ENCODE measurements at regions not wholly inside any gene's neighbourhood (a gene's known extent, or its start where the extent isn't known, plus 50 kb on each side); places are given as distances from the start of the nearest gene placed in this dataset.

DNA sequence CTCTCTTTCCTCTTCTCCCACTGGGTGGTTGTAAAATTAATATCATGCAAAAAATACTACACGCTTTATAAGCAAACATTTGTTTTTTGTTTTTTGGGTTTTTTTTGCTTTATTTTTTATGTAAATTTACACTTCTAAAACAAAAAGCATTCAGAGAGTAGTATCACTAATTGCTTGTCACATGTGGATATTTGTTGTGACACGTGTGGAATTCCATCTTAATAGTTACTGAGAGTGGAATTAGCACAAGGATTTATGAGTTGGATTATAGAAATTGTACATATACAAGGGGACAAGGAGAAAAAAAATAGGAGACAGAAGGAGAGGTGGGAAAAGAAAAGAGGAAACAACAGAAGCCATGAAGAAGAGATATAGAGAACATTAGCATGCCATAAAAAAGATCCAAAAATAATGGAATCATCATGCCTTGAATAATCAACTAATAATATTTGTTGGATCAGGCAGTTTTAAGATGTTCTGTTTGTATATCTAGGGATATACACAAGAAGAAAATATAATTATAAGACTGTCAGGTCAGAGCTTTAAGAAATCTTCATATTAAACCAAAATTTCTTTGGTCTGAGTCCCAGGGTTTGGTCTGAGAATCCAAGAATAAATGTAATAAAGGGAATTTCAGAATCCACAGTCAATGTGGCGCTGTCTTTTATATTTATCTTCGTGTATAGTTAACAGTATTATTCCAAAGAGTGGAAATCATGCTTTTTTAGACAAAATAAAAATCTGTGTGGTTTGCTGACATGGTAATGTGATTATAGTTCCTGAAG, 98.5 kb upstream of the INTU start:
- DNase-seq: no peak

DNA sequence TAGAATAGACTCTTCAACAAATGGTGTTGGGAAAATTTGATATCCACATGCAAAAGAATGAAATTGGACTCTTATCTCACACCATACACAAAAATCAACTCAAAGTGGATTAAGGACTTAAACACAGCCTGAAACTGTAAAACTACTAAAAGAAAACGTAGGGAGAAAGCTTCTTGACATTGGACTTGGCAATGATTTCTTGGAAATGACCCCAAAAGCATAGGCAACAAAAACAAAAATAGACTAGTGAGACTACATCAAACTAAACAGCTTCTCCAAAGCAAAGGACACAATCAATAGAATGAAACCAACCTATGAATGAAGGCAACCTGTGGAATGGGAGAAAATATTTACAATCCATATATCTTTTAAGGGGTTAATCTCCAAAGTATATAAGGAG, 94.7 kb upstream of the INTU start:
- no peak for DNase-seq

DNA sequence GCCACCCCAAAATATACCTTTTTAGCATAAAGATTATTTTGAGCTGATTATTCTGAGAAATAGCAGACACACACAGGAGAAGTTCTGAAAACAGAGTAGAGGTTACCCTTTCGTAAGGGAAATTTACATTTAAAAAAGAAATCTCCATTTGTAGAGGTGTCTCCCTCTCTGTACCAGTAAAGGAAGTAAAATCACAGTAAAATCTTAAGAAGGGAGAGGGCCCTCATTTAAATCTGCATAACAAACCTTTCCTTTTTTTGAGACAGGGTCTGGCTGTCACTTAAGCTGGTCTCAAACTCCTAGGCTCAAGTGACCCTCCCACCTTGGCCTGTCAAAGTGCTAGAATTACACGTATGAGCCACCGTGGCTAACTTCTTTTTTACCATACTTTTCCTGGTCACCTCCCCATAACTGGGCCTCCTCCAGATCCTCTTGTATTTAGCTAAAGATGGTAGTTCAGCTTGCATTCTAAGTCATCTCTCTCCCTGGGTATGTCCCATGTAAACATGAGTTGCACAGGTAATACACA, 92.2 kb upstream of the INTU start:
- no peak for DNase-seq

DNA sequence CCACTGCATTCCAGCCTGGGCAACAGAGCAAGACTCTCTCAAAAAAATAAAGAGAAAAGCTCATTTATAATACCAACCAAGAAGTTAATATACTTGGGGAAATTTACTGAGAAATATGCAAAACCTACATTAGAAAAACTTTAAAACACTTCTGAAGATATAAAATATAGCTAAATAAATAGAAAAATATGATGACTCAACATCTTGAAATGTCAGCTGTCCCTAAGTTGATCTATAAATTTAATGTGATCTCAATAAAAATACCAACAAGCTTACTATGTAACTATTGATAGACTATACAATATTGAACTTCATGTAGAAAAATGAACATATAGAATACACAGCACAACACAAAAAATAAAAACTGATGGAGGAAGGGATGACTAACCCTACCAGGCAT, 87.5 kb upstream of the INTU start:
- DNase-seq: no peak

DNA sequence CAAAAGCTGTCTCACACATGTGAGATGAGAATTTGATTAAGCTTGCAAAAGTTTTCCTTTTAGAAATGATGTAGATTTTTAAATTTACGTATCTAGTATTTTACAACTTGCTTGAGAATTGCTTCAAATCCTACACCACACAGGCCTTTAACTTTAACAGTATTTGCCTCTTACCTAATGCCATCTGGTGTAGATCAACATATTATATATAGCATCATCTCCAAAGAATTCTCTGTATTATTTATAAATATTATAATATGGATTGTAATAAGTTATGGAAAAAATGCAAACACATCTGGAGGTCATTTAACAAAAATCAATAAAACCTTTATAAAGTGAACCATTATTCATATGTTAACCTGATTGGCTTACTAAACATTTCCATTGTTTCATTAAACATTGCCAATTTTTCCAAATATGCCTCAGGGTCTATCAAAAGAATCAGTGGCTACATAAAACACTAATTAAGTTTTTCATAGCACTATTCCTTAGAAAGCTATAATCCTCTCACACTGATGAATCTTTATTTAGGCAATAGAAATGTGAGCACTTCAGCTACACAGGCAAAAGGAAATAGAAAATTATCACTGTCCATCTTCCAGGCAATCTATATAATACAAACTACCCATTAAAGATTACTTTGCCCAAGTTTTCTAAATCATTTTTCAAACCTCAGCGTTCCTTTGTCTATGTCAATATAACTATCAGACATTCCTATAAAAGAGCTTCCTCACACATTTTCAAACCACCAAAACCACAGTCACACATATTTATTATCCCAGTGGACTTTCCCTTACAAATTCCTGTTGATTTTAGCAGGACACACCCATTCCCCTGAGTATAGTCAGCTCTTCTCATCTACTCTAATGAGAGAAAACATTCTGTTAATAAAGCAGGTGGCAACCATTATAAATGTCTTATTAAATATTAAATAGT, 83.5 kb upstream of the INTU start:
- DNase-seq: no peak

DNA sequence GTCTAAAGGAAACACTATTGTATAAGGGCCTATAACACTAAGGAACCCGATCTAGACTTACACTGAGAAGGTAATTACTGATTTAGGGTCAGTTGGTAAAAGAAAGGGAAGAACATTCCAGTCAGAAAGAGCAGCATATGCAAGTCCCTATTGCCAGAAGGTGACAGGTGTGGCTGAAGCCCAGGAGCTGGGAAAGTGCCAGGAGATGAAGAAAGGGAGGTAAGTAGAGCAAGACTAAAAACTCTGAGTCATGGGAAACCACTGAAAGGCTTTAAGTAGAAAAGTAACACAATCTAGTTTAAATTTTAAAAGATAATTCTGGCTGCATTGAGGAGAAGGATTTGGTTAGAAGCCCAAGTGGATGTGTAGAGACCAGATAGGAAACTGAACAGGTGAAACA, 77.7 kb upstream of the INTU start:
- no peak for DNase-seq

DNA sequence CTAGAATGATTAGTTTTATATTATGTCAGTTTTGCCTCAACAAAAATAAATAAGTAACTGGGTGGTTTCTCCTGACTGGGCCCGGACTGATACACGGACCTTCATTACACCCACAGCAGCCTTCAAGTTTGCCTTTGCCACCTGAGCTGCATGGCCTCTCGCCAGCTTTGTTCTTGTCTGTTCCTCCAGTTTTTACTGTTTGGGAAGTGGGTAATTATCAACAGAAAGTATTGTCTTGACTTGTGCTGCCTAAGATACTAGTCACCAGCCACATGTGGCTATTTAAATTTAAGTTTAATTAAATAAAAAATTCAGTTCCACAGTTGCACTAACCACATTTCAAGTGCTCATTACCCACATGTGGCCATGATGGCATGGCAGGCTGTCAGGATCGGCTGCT, 74.7 kb upstream of the INTU start:
- no peak for DNase-seq

DNA sequence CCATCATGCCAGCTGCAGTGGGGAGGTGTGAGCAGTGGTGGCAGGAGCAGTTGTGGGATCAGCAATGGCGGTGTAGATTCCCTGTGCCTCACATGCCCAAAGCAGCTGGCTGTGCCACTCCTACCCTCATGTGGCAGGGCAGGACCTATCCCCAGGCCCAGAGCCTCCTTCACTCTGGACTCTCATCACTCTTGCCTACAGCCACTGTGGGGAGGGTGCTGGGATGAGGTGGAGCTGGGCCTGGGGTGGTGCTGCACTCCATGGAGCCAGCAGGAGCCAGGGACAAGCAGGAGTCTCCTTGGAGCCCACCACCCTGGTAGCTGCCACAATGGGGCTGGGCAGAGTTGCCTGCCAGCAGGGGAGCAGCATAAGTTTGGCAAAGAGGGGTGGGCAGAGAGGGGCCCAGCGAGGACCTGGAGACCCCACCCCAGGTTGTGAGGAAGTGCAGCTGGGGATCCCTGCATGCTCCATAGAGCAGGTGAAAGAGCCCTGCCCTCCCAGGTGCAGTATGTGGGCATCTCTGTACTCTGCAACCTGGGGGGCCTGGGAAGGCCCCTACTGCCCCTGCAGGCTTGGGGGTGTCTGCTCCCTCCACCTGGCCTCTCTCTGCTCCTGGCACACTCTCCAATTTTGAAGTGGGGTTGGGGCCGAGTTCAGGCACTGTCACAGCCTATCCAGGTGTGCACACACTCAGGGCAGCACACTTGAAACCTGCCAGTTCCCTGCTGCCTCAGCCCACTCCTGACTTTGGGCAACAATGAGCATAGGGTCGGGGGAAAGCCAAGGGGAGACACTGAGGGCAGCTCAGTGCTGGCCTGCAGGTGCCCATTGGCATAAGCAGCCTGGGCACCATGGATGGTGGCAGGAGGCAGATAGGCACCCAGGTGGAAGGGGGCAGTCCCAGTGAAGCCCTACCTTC, 74.0 kb upstream of the INTU start:
- DNase-seq: no peak

DNA sequence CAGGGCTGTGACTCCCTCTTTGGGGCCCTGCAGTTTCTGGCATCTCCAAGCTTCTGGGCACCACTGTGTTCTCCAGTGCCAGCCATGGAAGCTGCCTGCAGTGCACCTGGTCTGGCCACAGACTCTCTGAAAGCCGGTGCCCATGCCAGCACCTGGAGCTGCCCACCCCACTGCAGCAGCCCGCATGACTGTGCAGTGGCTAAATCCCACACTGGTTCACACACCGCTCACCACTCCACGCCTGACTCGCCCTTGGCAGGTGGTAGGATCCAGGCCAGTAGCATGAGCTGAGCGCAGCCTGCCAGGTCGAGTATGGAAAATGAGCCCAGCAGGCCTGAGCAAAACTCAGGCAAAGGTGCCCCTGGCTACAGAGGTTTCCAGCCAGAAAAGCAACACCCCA, 72.8 kb upstream of the INTU start:
- DNase-seq: no peak

DNA sequence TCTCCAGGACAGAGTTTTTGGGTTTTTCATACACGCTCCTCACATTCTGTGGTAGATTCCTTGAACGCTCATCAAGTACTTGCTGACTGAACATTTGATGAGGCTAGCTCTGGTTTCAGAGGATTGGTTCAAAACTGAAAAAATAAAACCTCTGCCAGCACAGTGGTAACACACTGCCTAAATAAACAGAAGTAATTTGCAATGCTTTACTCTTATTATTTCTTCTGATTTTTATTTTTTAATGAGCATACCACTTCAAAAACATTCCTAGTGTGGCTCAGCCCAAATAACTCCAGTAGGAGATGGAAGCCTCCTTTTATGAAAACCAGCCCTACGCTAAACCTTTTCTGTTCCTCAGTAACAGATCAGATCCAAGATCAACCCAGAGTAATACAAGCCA, 72.0 kb upstream of the INTU start:
- no peak for DNase-seq

DNA sequence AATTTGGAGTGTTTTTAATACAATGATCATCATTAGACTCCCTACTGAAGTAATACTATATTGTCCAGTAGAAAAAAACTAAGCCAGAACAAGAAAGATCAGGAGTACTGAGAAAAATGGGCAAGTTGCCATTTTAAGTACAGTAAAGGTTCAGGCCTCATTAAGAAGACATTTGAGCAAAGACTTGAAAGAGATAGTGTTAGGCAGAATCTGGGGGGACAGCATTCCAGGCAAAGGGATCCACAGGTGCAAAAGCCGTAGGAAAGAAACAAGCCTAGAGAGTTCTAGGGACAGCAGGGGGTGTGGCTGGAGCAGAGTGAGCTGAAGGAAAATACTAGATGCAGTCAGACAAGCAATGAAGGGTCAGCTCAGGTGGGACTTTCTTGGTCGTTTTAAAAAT, 58.1 kb upstream of the INTU start:
- no peak for DNase-seq

DNA sequence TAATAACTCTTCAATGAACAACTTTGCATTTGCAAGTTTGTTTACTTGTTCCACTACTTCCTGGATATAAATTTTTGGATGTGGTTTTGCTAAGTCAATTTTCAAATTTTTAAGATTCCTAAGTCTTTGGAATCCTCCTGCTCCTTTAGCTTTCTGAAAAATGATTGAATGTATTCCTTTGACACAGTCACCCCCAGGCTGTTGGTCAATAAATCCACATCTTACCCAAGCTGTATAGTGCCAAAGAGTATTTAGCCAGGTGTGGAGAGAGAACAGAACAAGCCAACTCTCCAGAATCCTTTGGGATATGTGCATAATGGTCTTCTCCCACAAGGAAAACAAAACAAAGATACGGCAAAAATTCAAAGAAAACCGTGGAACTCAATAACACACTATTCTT, 56.9 kb upstream of the INTU start:
- no peak for DNase-seq

DNA sequence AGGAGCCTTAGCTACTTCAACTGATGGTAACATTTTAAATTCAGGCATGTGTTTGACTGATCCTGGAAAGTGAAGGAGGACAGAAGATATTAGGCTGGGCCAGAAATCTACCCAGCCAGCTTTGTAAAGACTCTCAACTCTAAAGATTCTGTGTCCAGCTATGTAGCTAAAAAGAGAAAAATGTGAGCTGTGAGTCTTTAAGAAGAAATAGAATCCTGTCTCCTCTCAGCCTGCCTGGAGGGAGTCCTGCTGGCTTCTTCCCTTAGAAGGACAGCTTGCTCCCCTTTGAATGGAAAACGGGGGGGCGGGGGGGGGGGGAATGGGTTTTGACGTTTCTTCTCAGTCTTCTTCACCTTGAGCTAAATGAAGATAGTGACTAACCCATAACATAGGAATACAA, 54.3 kb upstream of the INTU start:
- no peak for DNase-seq

DNA sequence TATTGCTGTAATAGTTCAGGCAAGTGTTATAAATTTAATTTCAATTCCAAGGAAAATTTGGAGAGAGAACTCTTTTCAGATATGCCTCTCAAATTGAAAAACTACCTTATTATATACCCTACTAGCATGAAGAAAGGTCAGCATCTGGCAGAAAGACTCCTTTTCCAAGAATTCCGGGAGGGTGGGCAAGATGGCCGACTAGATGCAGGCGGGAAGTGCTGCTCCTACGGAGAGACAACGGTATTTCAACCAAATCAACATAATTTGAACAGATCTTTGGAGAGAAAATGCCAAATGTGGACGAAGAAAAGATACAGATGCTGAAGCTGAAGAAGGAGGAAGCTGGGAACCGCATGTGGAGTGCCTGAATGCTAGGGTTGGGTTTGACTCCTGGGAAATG, 53.8 kb upstream of the INTU start:
- DNase-seq: no peak

DNA sequence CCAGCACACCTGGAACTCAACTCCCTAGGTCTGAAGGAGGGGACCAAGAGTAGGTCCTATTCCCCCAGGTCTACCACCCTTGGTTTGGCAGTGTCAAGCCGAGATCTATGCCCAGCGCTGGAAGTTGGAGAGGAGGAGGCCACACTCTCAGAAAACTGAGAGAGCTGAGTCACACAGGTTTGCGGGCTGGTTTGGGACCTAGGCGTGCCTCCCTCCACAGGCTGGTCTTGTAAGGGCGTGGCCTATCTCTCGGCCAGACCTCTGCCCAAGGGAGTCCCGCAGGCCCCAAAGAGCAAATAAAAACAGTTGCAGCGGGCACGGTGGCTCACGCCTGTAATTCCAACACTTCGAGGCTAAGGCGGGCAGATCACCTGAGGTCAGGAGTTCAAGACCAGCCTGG, 52.9 kb upstream of the INTU start:
- DNase-seq: no peak

DNA sequence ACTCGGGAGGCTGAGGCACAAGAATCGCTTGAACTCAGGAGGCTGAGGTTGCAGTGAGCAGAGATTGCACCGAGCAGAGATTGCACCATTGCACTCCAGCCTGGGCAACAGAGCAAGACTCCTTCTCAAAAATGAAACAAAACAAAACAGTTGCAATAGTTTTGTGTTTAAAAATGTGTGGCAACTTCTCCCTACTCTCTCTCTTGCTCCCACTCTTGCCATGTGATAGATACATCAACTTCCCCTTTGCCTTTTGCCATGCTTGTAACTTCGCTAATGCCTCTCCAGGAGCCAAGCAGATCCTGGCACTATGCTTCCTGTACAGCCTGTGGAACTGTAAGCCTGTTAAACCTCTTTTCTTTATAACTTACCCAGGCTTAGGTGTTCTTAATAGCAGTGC, 52.5 kb upstream of the INTU start:
- no peak for DNase-seq

DNA sequence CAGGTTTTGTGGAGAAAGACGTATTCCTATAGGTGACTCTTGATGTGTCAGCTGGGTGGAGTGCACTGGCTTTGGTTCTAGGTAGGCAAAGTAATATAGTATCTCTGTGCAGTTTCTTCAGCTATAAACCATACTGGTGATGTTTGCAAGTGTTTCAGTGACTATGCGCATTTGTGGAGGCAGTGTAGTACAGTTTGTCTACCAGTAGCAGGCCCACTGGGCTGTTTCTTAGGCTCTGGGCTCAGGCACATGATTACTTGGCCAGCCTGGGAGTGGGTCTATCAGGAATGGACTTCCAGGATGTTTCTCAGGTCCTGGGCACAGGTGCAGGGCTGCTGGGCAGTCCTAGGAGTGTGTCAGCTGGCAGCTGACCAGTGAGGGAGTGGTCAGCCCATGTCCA, 51.9 kb upstream of the INTU start:
- DNase-seq: no peak
